Gastroesophageal sphincter (tissue), 4 donors: ENCODE measurements at regions not wholly inside any gene's neighbourhood (a gene's known extent, or its start where the extent isn't known, plus 50 kb on each side); places are given as distances from the start of the nearest gene placed in this dataset.

Experiments used
- ATAC-seq: fragments of 150-250 bp; one replicate; pipeline ENCODE4 v1.9.1; 2016; ENCODE audit warnings: mild to moderate bottlenecking, moderate library complexity
- H3K27ac ChIP-seq, 4 donors: fragments of 200-600 bp; sonication (generic) in 3 of 4; 1 replicate in 3 of 4; 2 replicates in 1 of 4; pipeline ENCODE4 v1.5.1; 2016 to 2019
- H3K27me3 ChIP-seq: fragments of 200-600 bp; sonication (generic); one replicate; pipeline ENCODE4 v1.5.1; 2019
- H3K36me3 ChIP-seq, 2 donors: fragments of 200-600 bp; sonication (generic); one replicate each; pipeline ENCODE4 v1.5.1; 2019; ENCODE audit warnings: control low read depth in 1 of 2
- H3K4me1 ChIP-seq, 3 donors: fragments of 200-600 bp; sonication (generic); 1 replicate in 2 of 3; 2 replicates in 1 of 3; pipeline ENCODE4 v1.5.1; 2016 to 2019; ENCODE audit warnings: control low read depth in 2 of 3
- H3K4me3 ChIP-seq, 2 donors: fragments of 200-600 bp; sonication (generic); one replicate each; pipeline ENCODE4 v1.5.1; 2019; ENCODE audit warnings: mild to moderate bottlenecking in 1 of 2, moderate library complexity in 1 of 2
- H3K9me3 ChIP-seq, 3 donors: fragments of 200-600 bp; sonication (generic); one replicate each; pipeline ENCODE4 v1.5.1; 2017 to 2019; ENCODE audit warnings: control low read depth in 2 of 3
- CTCF ChIP-seq, 4 experiments: fragments of 200-600 bp in 2 of 4; fragments of 450-650 bp in 2 of 4; sonication (generic) in 1 of 4; IDR thresholded peaks; one replicate each; pipeline ENCODE4 v1.5.1; 2017 to 2019; ENCODE audit warnings: antibody characterized with exemption in 4 of 4, mild to moderate bottlenecking in 2 of 4, moderate library complexity in 2 of 4
- EP300 ChIP-seq: sonication (generic); formaldehyde crosslinking; IDR thresholded peaks from one replicate; pipeline ENCODE4 v1.6.1; 2017; ENCODE audit warnings: antibody characterized with exemption, mild to moderate bottlenecking
- POLR2A ChIP-seq, 2 donors: fragments of 450-650 bp; IDR thresholded peaks; one replicate each; pipeline ENCODE4 v1.6.1; 2017; ENCODE audit warnings: antibody characterized with exemption in 2 of 2, mild to moderate bottlenecking in 2 of 2, moderate library complexity in 1 of 2
- POLR2AphosphoS5 ChIP-seq: sonication (generic); formaldehyde crosslinking; IDR thresholded peaks from one replicate; pipeline ENCODE4 v1.6.1; 2017; ENCODE audit warnings: antibody characterized with exemption
- WGBS, 2 donors: methylation state at CpG; one replicate each; pipeline ENCODE4 v1.1.5; 2018; ENCODE audit warnings: low coverage in 1 of 2; 5-methylcytosine and 5-hydroxymethylcytosine counted together

- Histone ChIP-seq H3K27me3 (no peaks in the 10 kb centered on the region), H3K4me1 (no peaks in the 10 kb centered on the region), H3K4me3 (no peak overlapping the region), H3K36me3 (no peaks in the 10 kb centered on the region), H3K9me3 (no peaks in the 10 kb centered on the region), H3K27ac (no peak overlapping the region)
- TF ChIP-seq EP300 (no peak), POLR2AphosphoS5 (no peak), CTCF (IDR thresholded peaks at IDR 0.05) (no peak), POLR2A (IDR thresholded peaks at IDR 0.05) (no peak)
- 73 to 75% methylated on average over 5 of the region's 5 CpGs for WGBS, 2 donors
- no peak for ATAC-seq
Measured at GRCh38 chr3:59482684-59483083, 432.9 kb upstream of the CFAP20DC start.

GRCh38 chr3:59481776-59482400 is 432.1 kb upstream of the CFAP20DC start:
- no peaks in the 10 kb centered on the region for H3K9me3 ChIP-seq
- no peaks in the 10 kb centered on the region for H3K27me3 ChIP-seq
- H3K4me1 ChIP-seq = no peaks in the 10 kb centered on the region
- no peak overlapping the region for H3K4me3 ChIP-seq
- WGBS, 2 donors = 84 to 91% methylated on average over 3 of the region's 3 CpGs
- no peak overlapping the region for H3K27ac ChIP-seq
- H3K36me3 ChIP-seq = no peaks in the 10 kb centered on the region
- no peak for ATAC-seq
- no peak for TF ChIP-seq POLR2AphosphoS5
- no peak for TF ChIP-seq POLR2A (IDR thresholded peaks at IDR 0.05)
- no peak for TF ChIP-seq CTCF (IDR thresholded peaks at IDR 0.05)
- no peak for TF ChIP-seq EP300

GRCh38 chr3:59480486-59480995 is 430.7 kb upstream of the CFAP20DC start:
- Histone ChIP-seq H3K27ac (no peak overlapping the region), H3K4me3 (no peak overlapping the region), H3K36me3 (no peaks in the 10 kb centered on the region), H3K4me1 (no peaks in the 10 kb centered on the region), H3K27me3 (no peaks in the 10 kb centered on the region), H3K9me3 (no peaks in the 10 kb centered on the region)
- 71 to 80% methylated on average over 5 of the region's 5 CpGs for WGBS, 2 donors
- TF ChIP-seq POLR2AphosphoS5 (no peak), POLR2A (IDR thresholded peaks at IDR 0.05) (no peak), CTCF (IDR thresholded peaks at IDR 0.05) (no peak), EP300 (no peak)
- no peak for ATAC-seq

GRCh38 chr3:59473636-59474035 is 423.8 kb upstream of the CFAP20DC start:
- no peak for ATAC-seq
- 71 to 80% methylated on average over 4 of the region's 4 CpGs for WGBS, 2 donors
- Histone ChIP-seq H3K36me3 (no peaks in the 10 kb centered on the region), H3K4me3 (no peak overlapping the region), H3K27me3 (no peaks in the 10 kb centered on the region), H3K4me1 (no peaks in the 10 kb centered on the region), H3K9me3 (peaks cover 0 to 9% (median 0%) of the 10 kb centered on the region in 3 donors), H3K27ac (no peak overlapping the region)
- TF ChIP-seq POLR2A (IDR thresholded peaks at IDR 0.05) (no peak), CTCF (IDR thresholded peaks at IDR 0.05) (no peak)

GRCh38 chr3:59472541-59472940 is 422.7 kb upstream of the CFAP20DC start:
- no peaks in the 10 kb centered on the region for H3K4me1 ChIP-seq
- no peak overlapping the region for H3K4me3 ChIP-seq
- no peaks in the 10 kb centered on the region for H3K36me3 ChIP-seq
- no peaks in the 10 kb centered on the region for H3K27me3 ChIP-seq
- no peak for ATAC-seq
- WGBS, 2 donors = 94 to 96% methylated on average over 3 of the region's 3 CpGs
- no peak overlapping the region for H3K27ac ChIP-seq
- TF ChIP-seq POLR2A (IDR thresholded peaks at IDR 0.05) (no peak), CTCF (IDR thresholded peaks at IDR 0.05) (no peak), EP300 (no peak), POLR2AphosphoS5 (no peak)
- H3K9me3 ChIP-seq = peaks cover 0 to 9% (median 0%) of the 10 kb centered on the region in 3 donors
